HG03280 (cell line): ENCODE measurements at regions not wholly inside any gene's neighbourhood (a gene's known extent, or its start where the extent isn't known, plus 50 kb on each side); places are given as distances from the start of the nearest gene placed in this dataset.

Experiments
- ATAC-seq: cut with Tn5 transposase; IDR thresholded peaks from one replicate; pipeline ENCODE4 v1.9.1; 2021; ENCODE audit warnings: mild to moderate bottlenecking, moderate library complexity; ENCODE audit not compliant: unreplicated experiment

GRCh38 chr6:165090242-165090641 is 219.2 kb downstream of the C6orf118 start:
- no peak for ATAC-seq

- ATAC-seq: no peak
These were observed 222.6 kb downstream of the C6orf118 start for GRCh38 chr6:165086814-165087213.

DNA sequence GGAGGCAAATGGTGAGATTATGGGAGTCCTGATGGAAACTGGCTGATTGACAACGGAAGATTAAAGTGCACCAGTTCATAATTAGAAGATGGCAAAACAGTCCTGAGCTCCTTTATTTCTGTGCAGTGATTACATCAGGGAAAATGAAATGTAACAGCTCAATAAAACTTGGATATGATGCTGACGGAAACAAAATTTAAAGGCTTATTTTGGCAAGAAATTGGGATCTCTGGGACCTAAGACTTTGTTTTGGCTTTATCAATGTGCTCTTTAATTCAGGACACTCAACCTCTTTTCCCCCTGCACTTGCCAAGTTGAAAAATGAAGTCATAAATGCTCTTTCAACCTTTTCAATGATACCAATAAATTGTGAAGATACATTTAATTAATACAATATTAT is 226.8 kb downstream of the C6orf118 start:
- ATAC-seq: no peak

- no peak for ATAC-seq
These were observed 227.4 kb downstream of the C6orf118 start for GRCh38 chr6:165081944-165082532.

GRCh38 chr6:165077876-165078275 is 231.5 kb downstream of the C6orf118 start:
- no peak for ATAC-seq

GRCh38 chr6:165071906-165072305 is 237.5 kb downstream of the C6orf118 start:
- no peak for ATAC-seq

- no peak for ATAC-seq
These were observed 248.7 kb downstream of the C6orf118 start for GRCh38 chr6:165060720-165061119.

GRCh38 chr6:165059032-165059431 is 250.4 kb downstream of the C6orf118 start:
- no peak for ATAC-seq

DNA sequence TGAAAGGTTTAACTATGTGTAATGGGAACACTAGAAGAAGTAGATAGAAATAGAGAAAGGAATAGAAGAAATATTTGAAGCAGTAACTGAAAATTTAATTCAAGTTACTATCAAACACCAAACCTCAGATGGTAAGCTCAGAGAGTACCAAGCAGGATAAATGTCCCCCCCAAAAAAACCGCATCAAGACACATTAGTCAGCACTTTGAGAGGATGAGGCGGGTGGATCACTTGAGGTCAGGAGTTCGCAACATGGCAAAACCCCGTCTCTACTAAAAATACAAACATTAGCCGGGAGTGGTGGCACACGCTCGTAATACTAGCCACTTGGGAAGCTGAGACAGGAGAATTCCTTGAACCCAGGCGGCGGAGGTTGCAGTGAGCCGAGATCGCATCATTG is 253.1 kb downstream of the C6orf118 start:
- no peak for ATAC-seq

- ATAC-seq: no peak
These were observed 254.2 kb downstream of the C6orf118 start for GRCh38 chr6:165055231-165055630.

GRCh38 chr6:165052561-165053480 is 256.6 kb downstream of the C6orf118 start:
- ATAC-seq: no peak

DNA sequence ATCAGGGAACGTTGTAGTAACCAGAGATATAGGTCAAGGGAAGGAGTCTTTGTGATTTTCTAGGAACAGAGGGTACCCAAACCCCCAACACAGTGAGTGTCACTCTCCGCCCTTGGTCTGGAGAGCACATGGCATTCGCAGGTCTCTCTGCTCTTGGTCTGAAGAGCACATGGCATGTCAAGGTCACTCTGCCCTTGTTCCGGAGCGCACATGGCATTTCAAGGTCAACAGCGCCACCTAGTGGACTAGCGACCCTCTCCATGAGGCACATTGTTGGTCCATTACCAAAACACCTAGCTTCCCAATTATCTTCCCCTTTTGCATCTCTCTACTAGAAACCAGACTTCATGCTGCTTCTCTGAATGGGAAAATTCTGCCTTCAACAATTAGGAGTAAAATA is 260.0 kb downstream of the C6orf118 start:
- no peak for ATAC-seq

DNA sequence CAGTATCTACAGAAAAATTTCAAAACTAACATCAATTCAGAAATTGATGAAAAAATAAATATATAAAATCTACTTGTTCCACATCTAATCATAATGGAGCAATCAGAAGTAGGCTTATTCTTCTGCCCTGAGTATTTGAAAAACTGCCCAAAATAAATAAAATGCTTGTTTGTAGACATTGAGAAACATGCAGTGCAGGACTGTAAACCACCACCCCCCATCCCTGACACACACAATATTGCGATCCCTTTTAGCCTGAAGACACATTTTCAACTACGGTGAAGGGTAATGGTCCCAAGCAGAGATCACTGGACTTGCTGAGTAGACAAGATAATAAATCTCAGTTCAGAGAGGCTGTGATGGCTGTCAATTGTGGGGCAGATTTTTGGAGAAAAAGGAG is 261.5 kb downstream of the C6orf118 start:
- ATAC-seq: no peak

- ATAC-seq: no peak
These were observed 263.8 kb downstream of the C6orf118 start for GRCh38 chr6:165045631-165046030.

DNA sequence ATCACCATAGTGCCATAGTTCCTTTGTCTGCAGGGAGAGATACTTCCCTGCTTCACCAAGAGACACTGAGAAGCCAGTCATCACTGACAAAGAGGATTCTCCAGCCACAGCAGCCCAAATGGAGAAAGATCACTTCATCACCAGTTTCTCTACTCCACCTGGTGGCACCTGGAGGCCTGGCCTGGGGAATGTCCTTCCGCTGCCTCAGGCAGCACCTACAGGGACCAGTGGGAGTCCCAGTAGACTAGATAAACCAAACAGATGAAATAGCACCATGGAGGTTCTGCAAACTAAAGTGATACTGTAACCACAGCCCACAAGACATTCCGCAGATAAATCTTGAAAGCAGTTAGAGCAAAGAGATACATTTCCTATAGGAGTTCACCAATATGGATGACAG is 266.5 kb downstream of the C6orf118 start:
- ATAC-seq: no peak

GRCh38 chr6:165040440-165040839 is 269.0 kb downstream of the C6orf118 start:
- ATAC-seq: no peak

DNA sequence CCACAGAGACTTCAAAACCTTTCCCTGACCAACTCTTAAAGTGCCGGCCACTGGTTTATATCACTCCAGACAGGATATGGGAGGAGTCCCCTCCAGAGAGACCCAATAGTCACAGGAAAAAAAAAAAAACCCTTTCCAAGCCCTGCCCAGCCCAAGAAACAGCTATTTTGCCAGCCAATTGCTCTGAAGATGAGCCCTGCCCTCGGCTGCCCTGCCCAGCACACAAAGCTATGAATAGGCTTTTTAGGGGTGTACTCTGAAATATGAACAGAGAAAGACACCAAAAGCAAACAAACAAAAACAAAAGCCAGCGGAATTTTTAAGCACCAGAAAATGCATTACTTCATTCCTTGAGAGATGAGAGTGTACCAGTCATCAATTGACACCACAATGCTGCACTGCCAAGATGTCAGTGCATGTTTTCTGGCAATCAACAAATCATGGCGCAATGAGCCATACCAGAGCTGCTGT is 275.1 kb downstream of the C6orf118 start:
- ATAC-seq: no peak

DNA sequence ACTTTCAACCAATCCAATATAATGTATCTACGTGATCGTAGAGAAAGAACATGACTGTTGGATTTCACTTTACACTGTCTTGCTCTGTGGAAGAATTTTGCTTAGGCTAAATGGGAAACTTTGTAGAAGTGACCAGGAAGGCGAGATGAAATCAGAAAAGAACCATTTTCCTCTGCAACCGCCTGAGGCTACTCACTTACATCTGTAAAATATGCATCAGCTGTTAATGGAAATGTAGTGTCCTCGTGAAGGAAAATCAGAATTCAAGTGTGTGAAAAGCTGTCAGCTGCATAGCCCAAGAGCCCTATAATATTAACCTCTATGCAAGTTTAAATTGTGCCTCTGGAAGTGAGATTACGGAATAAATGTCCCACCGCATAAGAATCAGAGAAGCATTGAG is 277.9 kb downstream of the C6orf118 start:
- ATAC-seq: no peak

DNA sequence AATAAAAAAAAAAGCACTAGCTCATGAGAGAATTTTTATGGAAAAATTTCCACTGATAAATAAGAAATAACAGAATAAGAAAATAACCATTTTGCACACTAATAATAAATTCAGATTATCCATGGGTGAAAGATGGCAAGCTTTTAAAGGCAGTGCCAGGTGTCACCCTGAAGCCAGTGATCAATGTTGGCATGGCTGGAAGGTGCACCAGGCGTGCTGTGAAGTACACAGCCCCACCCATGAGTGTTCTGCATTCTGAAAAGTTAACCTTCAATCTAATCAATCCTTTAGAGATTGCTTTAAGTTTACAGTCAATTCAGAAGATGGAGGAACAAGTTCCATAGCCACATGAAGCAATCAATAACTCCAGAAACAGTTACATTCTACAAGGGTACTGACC is 284.4 kb downstream of the C6orf118 start:
- no peak for ATAC-seq

GRCh38 chr6:165019681-165020080 is 289.7 kb downstream of the C6orf118 start:
- ATAC-seq: no peak

GRCh38 chr6:165015676-165016075 is 293.7 kb downstream of the C6orf118 start:
- ATAC-seq: no peak

- no peak for ATAC-seq
These were observed 295.7 kb downstream of the C6orf118 start for GRCh38 chr6:165013701-165014100.
